ENCODE measurements at regions not wholly inside any gene's neighbourhood (a gene's known extent, or its start where the extent isn't known, plus 50 kb on each side); places are given as distances from the start of the nearest gene placed in this dataset.
"Not testable (repeated sequence)": the region's sequence is repeated elsewhere in the genome, so short reads cannot be mapped to it uniquely, and the experiment has no call there.

- no peak overlapping the region for H3K4me3 ChIP-seq (ENCODE audit: low read length)
- ATAC-seq (no peak), DNase-seq (no peak)
- Mint-ChIP-seq H3K4me3 (no peak overlapping the region), H3K9me3 (peaks cover 2 to 3% of the 10 kb centered on the region in 2 donors), H3K27me3 (ENCODE audit: low read depth in 2 of 2) (peaks cover 7 to 12% of the 10 kb centered on the region in 2 donors), H3K36me3 (no peaks in the 10 kb centered on the region), H3K4me1 (no peaks in the 10 kb centered on the region), H3K27ac (no peak overlapping the region)
- no peaks in the 10 kb centered on the region for H3K36me3 ChIP-seq (ENCODE audit: control insufficient read depth, insufficient read depth, low read length)
- TF ChIP-seq CTCF (IDR thresholded peaks at IDR 0.05), result no peak
- no peak overlapping the region for H3K27ac ChIP-seq (ENCODE audit: low read length)
- H3K4me1 ChIP-seq (ENCODE audit: control insufficient read depth, insufficient read depth, low read length), result no peaks in the 10 kb centered on the region
- intact Hi-C loops (cut with micrococcal nuclease), result no loop called here
- 54% methylated on average over 1 of the region's 1 CpG for WGBS (ENCODE audit: insufficient coverage)
- H3K27me3 ChIP-seq (ENCODE audit: control insufficient read depth, insufficient read depth, low read length), result no peaks in the 10 kb centered on the region
- no peaks in the 10 kb centered on the region for H3K9me3 ChIP-seq (ENCODE audit: control insufficient read depth, insufficient read depth, low read length)
Observed at GRCh38 chr13:97889803-97890202, 63.7 kb upstream of the IPO5 start.

GRCh38 chr13:97890573-97890972 is 62.9 kb upstream of the IPO5 start:
- no peak overlapping the region for H3K4me3 ChIP-seq (ENCODE audit: low read length)
- Mint-ChIP-seq H3K36me3 (no peaks in the 10 kb centered on the region), H3K4me3 (no peak overlapping the region), H3K4me1 (no peaks in the 10 kb centered on the region), H3K9me3 (peaks cover 2 to 3% of the 10 kb centered on the region in 2 donors), H3K27ac (no peak overlapping the region), H3K27me3 (ENCODE audit: low read depth in 2 of 2) (peaks cover 7 to 12% of the 10 kb centered on the region in 2 donors)
- ATAC-seq (no peak), DNase-seq (no peak)
- 89% methylated on average over 5 of the region's 5 CpGs for WGBS (ENCODE audit: insufficient coverage)
- no peaks in the 10 kb centered on the region for H3K9me3 ChIP-seq (ENCODE audit: control insufficient read depth, insufficient read depth, low read length)
- no peaks in the 10 kb centered on the region for H3K4me1 ChIP-seq (ENCODE audit: control insufficient read depth, insufficient read depth, low read length)
- no peak for TF ChIP-seq CTCF (IDR thresholded peaks at IDR 0.05)
- no peaks in the 10 kb centered on the region for H3K27me3 ChIP-seq (ENCODE audit: control insufficient read depth, insufficient read depth, low read length)
- H3K27ac ChIP-seq (ENCODE audit: low read length), result no peak overlapping the region
- intact Hi-C loops (cut with micrococcal nuclease), result no loop called here
- no peaks in the 10 kb centered on the region for H3K36me3 ChIP-seq (ENCODE audit: control insufficient read depth, insufficient read depth, low read length)

- H3K27ac ChIP-seq (ENCODE audit: low read length); H3K9me3 Mint-ChIP-seq; intact Hi-C loops (cut with micrococcal nuclease); H3K27me3 ChIP-seq (ENCODE audit: control insufficient read depth, insufficient read depth, low read length); H3K4me1 Mint-ChIP-seq; H3K4me3 ChIP-seq (ENCODE audit: low read length); H3K36me3 ChIP-seq (ENCODE audit: control insufficient read depth, insufficient read depth, low read length); H3K4me3 Mint-ChIP-seq; H3K27ac Mint-ChIP-seq; DNase-seq; H3K9me3 ChIP-seq (ENCODE audit: control insufficient read depth, insufficient read depth, low read length); H3K4me1 ChIP-seq (ENCODE audit: control insufficient read depth, insufficient read depth, low read length); ATAC-seq; H3K36me3 Mint-ChIP-seq: not testable (repeated sequence)
- peaks cover 11 to 12% of the 10 kb centered on the region in 2 donors for H3K27me3 Mint-ChIP-seq (ENCODE audit: low read depth in 2 of 2)
- 95% methylated on average over 8 of the region's 8 CpGs for WGBS (ENCODE audit: insufficient coverage)
Observed at GRCh38 chr13:97891964-97892363, 61.5 kb upstream of the IPO5 start.

- H3K4me1 Mint-ChIP-seq, result no peaks in the 10 kb centered on the region
- no peak for TF ChIP-seq CTCF (IDR thresholded peaks at IDR 0.05)
- Histone ChIP-seq H3K9me3 (ENCODE audit: control insufficient read depth, insufficient read depth, low read length) (no peaks in the 10 kb centered on the region), H3K4me3 (ENCODE audit: low read length) (no peak overlapping the region), H3K36me3 (ENCODE audit: control insufficient read depth, insufficient read depth, low read length) (no peaks in the 10 kb centered on the region), H3K27me3 (ENCODE audit: control insufficient read depth, insufficient read depth, low read length) (no peaks in the 10 kb centered on the region), H3K27ac (ENCODE audit: low read length) (no peak overlapping the region), H3K4me1 (ENCODE audit: control insufficient read depth, insufficient read depth, low read length) (no peaks in the 10 kb centered on the region)
- DNase-seq (no peak), ATAC-seq (no peak)
- WGBS (ENCODE audit: insufficient coverage), result 80% methylated on average over 3 of the region's 3 CpGs
- no peak overlapping the region for H3K4me3 Mint-ChIP-seq
- H3K9me3 Mint-ChIP-seq, result peaks cover 2 to 3% of the 10 kb centered on the region in 2 donors
- no peaks in the 10 kb centered on the region for H3K36me3 Mint-ChIP-seq
- no peak overlapping the region for H3K27ac Mint-ChIP-seq
- H3K27me3 Mint-ChIP-seq (ENCODE audit: low read depth in 2 of 2), result peaks cover 13 to 20% of the 10 kb centered on the region in 2 donors
- intact Hi-C loops (cut with micrococcal nuclease), result no loop called here
Observed at GRCh38 chr13:97892717-97893116, 60.8 kb upstream of the IPO5 start.

Measured in natural killer cell (primary cell).